Adrenal gland (tissue), 9 donors: ENCODE measurements at regions not wholly inside any gene's neighbourhood (a gene's known extent, or its start where the extent isn't known, plus 50 kb on each side); places are given as distances from the start of the nearest gene placed in this dataset.

Experiments
- DNase-seq, 7 donors: peaks; one replicate each; pipeline ENCODE4 v3.0.0-alpha.2; 2019 to 2020
- H3K27ac ChIP-seq, 5 donors: fragments of 200-600 bp; sonication (generic) in 4 of 5; 1 replicate in 3 of 5; 2 replicates in 2 of 5; pipeline versions ENCODE4 v1.5.1 to v1.8.0; 2016 to 2020; ENCODE audit warnings: mild to moderate bottlenecking in 1 of 5
- H3K27me3 ChIP-seq: fragments of 200-600 bp; 2 replicates; pipeline ENCODE4 v1.8.0; 2021
- H3K36me3 ChIP-seq, 2 donors: fragments of 200-600 bp; replicated peaks in 1 of 2; 1 replicate in 1 of 2; 2 replicates in 1 of 2; pipeline versions ENCODE4 v1.5.1 to v1.8.0; 2018 to 2022
- H3K4me1 ChIP-seq, 2 donors: fragments of 200-600 bp; replicated peaks in 1 of 2; 1 replicate in 1 of 2; 2 replicates in 1 of 2; pipeline versions ENCODE4 v1.5.1 to v1.8.0; 2018 to 2021
- H3K4me3 ChIP-seq, 4 donors: fragments of 200-600 bp; sonication (generic) in 3 of 4; one replicate each; pipeline ENCODE4 v1.5.1; 2016 to 2018
- H3K9me3 ChIP-seq, 3 donors: fragments of 200-600 bp; sonication (generic) in 1 of 3; replicated peaks in 1 of 3; 1 replicate in 2 of 3; 2 replicates in 1 of 3; pipeline versions ENCODE4 v1.5.1 to v1.8.0; 2016 to 2021
- POLR2A ChIP-seq, 2 donors: fragments of 450-650 bp; IDR thresholded peaks; one replicate each; pipeline ENCODE4 v1.6.1; 2017; ENCODE audit warnings: antibody characterized with exemption in 2 of 2, mild to moderate bottlenecking in 2 of 2, moderate library complexity in 1 of 2
- WGBS, 4 donors: extraction: QIAGEN DNeasy Blood & Tissue Kit in 2 of 4; methylation state at CpG; one replicate each; pipeline versions ENCODE4 v1.1.5 to v1.1.7; 2013 to 2017; 5-methylcytosine and 5-hydroxymethylcytosine counted together
- intact Hi-C, 2 donors: fragments of 100-400 bp; cut with DNase I; formaldehyde crosslinking; loops; one replicate each; pipeline versions ENCODE4 v1.14.1 to v1.15.0; 2022 to 2023
- TF ChIP-seq, protein P1 (sequence below), 6 experiments: fragments of 450-650 bp in 4 of 6; fragments of 200-600 bp in 2 of 6; sonication (generic) in 1 of 6; IDR thresholded peaks; 1 replicate in 5 of 6; 2 replicates in 1 of 6; pipeline versions ENCODE4 v1.5.1 to v1.8.0; 2016 to 2021; ENCODE audit warnings: antibody characterized with exemption in 6 of 6, mild to moderate bottlenecking in 2 of 6, moderate library complexity in 1 of 6
- donor health status: healthy with polysubstance abuse.
- donor health status: Bipolar disorder and iron deficiency.
- donor health status: DM: yes; HTN: yes; CAD: no.
- donor health status: DM: no; HTN: no; CAD: no.
- donor health status: DM: no; HTN: no; CAD: no.

GRCh38 chr14:32254952-32255679 is 52.0 kb upstream of the RNU6-8 start:
- intact Hi-C loops: loop anchor here (5.0 to 10.0 kb wide), 6 partner anchors 50 to 743 kb away; partner anchors contain the start of genes RNU6-7 (in 1 of the 2) and RNU6-8 (in 1 of the 2)
- H3K4me3 ChIP-seq: no peak overlapping the region

DNA sequence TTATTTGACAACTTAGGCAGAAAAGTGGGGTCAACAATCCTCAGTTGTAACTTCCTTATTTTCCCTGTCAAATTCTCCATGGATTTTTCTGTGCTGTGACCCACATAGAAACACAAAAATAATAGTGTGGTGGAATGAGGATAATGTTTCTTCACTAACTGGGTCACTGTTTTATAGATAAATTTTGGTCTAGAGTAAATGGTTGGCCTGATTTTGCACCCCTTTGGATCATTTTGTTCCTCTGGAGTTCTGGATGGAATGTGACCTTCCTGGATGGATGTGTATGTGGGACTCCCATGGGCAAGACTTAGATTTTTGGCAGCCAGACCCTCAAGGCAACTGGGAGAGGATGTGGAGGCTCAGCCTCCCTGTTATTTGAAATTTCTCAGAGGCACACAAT is 52.7 kb upstream of the RNU6-8 start:
- Histone ChIP-seq H3K27me3 (no peaks in the 10 kb centered on the region), H3K36me3 (no peaks in the 10 kb centered on the region), H3K27ac (peak overlapping the region in 1 of 5 donors; percentile 67), H3K4me3 (no peak overlapping the region), H3K4me1 (peaks cover 9 to 26% of the 10 kb centered on the region in 2 donors), H3K9me3 (no peaks in the 10 kb centered on the region)
- no peak for DNase-seq
- TF ChIP-seq, protein P1, sequence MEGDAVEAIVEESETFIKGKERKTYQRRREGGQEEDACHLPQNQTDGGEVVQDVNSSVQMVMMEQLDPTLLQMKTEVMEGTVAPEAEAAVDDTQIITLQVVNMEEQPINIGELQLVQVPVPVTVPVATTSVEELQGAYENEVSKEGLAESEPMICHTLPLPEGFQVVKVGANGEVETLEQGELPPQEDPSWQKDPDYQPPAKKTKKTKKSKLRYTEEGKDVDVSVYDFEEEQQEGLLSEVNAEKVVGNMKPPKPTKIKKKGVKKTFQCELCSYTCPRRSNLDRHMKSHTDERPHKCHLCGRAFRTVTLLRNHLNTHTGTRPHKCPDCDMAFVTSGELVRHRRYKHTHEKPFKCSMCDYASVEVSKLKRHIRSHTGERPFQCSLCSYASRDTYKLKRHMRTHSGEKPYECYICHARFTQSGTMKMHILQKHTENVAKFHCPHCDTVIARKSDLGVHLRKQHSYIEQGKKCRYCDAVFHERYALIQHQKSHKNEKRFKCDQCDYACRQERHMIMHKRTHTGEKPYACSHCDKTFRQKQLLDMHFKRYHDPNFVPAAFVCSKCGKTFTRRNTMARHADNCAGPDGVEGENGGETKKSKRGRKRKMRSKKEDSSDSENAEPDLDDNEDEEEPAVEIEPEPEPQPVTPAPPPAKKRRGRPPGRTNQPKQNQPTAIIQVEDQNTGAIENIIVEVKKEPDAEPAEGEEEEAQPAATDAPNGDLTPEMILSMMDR (IDR thresholded peaks at IDR 0.05): no peak
- no peak for TF ChIP-seq POLR2A (IDR thresholded peaks at IDR 0.05)
- intact Hi-C loops: loop anchor here (10.0 kb wide), 3 partner anchors 51 to 741 kb away; partner anchors contain the start of genes RNU6-7 (in 1 of the 2) and RNU6-8 (in 1 of the 2)

More at GRCh38 chr14:32254952-32255679, 52.0 kb upstream of the RNU6-8 start:
- Histone ChIP-seq H3K4me1 (peaks cover 9 to 24% of the 10 kb centered on the region in 2 donors), H3K27ac (peak overlapping the region in 3 of 5 donors; percentile 32 to 77 (median 67)), H3K9me3 (no peaks in the 10 kb centered on the region), H3K27me3 (no peaks in the 10 kb centered on the region), H3K36me3 (no peaks in the 10 kb centered on the region)
- 35 to 59% (median 56%) methylated on average over 6 to 9 of the region's 9 CpGs for WGBS, 4 donors
- DNase-seq: peak; percentile 72 to 88 (median 77)
- TF ChIP-seq, protein P1 (IDR thresholded peaks at IDR 0.05): peak; percentile 68 to 84 (median 76)
- TF ChIP-seq POLR2A (IDR thresholded peaks at IDR 0.05): no peak

GRCh38 chr14:32256576-32256975 is 53.5 kb upstream of the RNU6-8 start:
- no peak for DNase-seq
- no peak overlapping the region for H3K4me3 ChIP-seq
- 36 to 64% (median 57%) methylated on average over 1 of the region's 1 CpG for WGBS, 4 donors
- no peaks in the 10 kb centered on the region for H3K36me3 ChIP-seq
- no peaks in the 10 kb centered on the region for H3K9me3 ChIP-seq
- intact Hi-C loops: loop anchor here (10.0 kb wide), 3 partner anchors 52 to 742 kb away; partner anchors contain the start of genes RNU6-7 (in 1 of the 2) and RNU6-8 (in 1 of the 2)
- TF ChIP-seq, protein P1 (IDR thresholded peaks at IDR 0.05): no peak
- TF ChIP-seq POLR2A (IDR thresholded peaks at IDR 0.05): no peak
- no peaks in the 10 kb centered on the region for H3K27me3 ChIP-seq
- peaks cover 9 to 26% of the 10 kb centered on the region in 2 donors for H3K4me1 ChIP-seq
- peak overlapping the region in 1 of 5 donors; percentile 14 for H3K27ac ChIP-seq

DNA sequence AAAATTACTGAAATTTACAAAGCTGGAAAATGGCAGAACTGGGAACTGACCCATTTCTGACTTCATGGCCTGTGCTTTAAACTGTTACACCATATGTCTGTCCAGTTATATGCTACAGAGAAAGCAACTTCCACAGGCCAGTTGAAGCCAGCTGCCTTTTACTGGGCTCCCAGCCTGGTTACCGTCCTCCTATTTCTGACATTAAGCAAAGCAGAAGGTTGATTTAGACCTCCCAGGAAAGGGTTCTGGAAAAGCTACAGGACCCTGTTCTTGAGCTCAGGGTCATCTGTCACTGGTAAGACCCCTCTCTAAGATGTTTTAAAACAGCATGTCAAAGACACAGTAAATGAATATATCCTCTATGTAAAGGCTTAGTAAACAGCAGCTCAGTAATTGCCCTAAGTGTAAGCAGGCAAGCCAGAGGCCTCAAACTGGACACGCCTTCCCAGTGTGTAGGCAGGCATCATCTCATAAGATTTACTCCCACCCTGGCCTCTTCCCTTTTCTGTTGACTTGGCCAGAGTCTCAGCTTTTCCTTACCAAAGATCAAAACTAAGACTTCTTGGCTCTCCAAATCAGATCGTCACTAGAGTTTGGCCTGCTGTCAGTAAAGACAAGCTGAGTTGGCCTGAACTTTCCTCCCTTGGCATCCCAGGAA is 55.4 kb upstream of the RNU6-8 start:
- Histone ChIP-seq H3K4me1 (peaks cover 9 to 26% of the 10 kb centered on the region in 2 donors), H3K27ac (no peak overlapping the region), H3K27me3 (no peaks in the 10 kb centered on the region), H3K9me3 (no peaks in the 10 kb centered on the region), H3K4me3 (no peak overlapping the region), H3K36me3 (no peaks in the 10 kb centered on the region)
- WGBS, 4 donors: 60 to 82% (median 74%) methylated on average over 3 of the region's 3 CpGs
- DNase-seq: no peak
- intact Hi-C loops: loop anchor here (10.0 kb wide), 3 partner anchors 54 to 744 kb away; partner anchors contain the start of genes RNU6-7 (in 1 of the 2) and RNU6-8 (in 1 of the 2)
- TF ChIP-seq, protein P1 (IDR thresholded peaks at IDR 0.05): no peak
- TF ChIP-seq POLR2A (IDR thresholded peaks at IDR 0.05): no peak
